Frontal cortex (tissue), 3 donors: ENCODE measurements at regions not wholly inside any gene's neighbourhood (a gene's known extent, or its start where the extent isn't known, plus 50 kb on each side); places are given as distances from the start of the nearest gene placed in this dataset.

Source experiments
- DNase-seq, 2 donors: peaks; one replicate each; pipeline ENCODE4 v3.0.0; 2012; ENCODE audit warnings: low spot score in 2 of 2
- FAIRE-seq: peaks from 2 replicates; lab custom pipeline; 2012; peaks lifted over from hg19 to GRCh38; lab: Jason Lieb, UNC
- donor health status: control.
- donor health status: control.
- donor health status: control.

- DNase-seq = no peak
- FAIRE-seq = no peak
Observed at GRCh38 chr15:69647142-69647513, 194.5 kb downstream of the RPLP1 start.

DNA sequence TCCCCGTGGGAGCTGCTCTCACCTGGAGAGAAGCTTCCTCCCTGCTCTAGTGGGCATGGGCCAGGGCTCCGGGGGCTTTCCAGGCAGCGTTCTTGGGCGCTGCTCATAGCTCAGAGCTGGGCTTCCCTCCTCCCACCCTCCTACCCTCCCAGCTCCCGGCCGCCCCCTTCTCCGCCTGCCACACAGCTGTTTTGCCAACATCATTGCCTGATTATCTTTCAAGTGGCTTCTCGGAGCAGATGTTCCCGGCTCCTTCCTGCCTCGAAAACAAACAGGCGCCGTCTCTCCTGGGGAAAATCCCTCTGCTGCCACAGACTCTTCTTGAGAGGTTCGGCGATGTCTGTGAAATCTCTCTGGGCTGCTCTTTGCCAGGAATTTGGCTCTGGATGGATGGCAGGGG, 195.6 kb downstream of the RPLP1 start:
- no peak for FAIRE-seq
- no peak for DNase-seq

DNA sequence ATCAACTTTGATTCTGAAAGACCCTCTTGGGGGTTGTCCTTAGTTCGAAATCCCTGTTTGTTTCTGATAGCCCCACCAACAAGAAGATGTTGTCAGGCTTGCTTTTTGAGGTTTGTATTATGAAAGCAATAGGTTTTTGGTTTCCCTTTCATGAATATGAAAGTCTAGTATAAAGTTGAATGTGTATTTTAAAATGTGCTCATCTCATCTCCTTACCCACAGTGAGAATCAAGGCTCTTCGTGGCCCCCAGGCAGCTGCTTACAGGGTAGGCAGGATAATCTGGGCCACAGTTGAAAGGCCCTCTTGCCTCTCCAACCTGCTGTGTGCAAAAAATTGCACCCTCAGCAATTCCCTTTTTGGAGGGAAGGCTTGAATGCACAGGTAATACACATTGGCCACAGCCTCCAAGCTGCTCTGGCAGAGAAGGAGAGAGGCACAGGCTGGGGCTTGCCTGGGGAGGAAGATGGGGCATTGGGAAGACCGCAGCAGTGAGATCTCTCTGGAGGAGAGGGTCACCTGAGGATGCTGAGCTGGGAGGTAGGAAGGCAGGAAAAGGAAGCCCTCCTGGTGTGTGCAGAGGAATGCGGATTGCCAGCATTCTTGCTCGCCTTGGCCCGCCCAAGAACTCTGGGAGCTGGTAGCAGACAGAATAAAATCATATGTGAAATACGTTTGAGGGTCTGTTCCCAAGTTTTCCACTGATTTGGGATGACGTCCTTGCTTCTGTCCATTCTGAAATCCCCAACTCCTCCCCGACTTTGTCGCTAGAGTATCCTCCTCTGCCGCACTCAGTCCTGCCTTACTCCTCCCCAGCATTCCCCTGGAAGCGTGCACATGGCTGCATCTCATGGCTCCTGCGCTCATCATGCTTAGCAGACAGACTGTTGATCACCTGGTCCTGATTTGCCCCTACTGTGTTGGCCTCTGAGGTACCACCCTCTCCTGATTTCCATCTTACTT, 196.4 kb downstream of the RPLP1 start:
- no peak for DNase-seq
- no peak for FAIRE-seq

GRCh38 chr15:69652293-69652692, 199.7 kb downstream of the RPLP1 start:
- DNase-seq (no peak), FAIRE-seq (no peak)

GRCh38 chr15:69652751-69653305, 200.2 kb downstream of the RPLP1 start:
- DNase-seq = no peak
- FAIRE-seq = no peak

GRCh38 chr15:69653306-69653705, 200.7 kb downstream of the RPLP1 start:
- no peak for DNase-seq

GRCh38 chr15:69653846-69654245, 201.2 kb downstream of the RPLP1 start:
- FAIRE-seq (no peak), DNase-seq (no peak)

More at GRCh38 chr15:69653306-69653705, 200.7 kb downstream of the RPLP1 start:
- no peak for FAIRE-seq

DNA sequence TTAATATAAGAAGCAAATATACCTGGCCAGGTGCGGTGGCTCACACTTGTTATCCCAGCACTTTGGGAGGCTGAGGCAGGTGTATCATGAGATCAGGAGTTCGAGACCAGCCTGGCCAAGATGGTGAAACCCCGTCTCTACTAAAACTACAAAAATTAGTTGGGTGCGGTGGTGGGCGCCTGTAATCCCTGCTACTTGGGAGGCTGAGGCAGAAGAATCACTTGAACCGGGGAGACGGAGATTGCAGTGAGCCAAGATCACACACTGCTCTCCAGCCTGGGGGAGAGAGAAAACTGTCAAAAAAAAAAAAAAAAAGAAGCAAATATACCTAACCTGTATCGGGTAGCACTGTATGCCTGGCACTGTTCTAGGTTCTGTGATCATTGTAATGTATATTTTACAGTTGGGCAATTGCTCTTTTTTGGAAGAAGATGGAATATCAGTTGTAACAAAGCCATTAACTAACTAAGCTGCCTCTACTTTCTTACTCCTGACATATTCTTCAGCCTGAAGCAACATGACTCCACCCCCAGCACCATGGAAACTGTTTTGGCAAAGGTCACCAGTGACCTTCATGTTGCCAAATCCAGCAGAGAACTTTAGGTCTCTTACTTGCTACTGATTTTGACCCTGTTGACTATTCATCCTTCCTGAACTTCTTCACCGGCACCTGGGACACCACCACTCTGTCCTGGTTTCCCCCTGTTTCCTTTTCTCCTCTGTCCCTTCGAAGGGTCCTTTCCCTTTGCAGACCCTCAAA, 203.8 kb downstream of the RPLP1 start:
- FAIRE-seq (no peak), DNase-seq (no peak)

DNA sequence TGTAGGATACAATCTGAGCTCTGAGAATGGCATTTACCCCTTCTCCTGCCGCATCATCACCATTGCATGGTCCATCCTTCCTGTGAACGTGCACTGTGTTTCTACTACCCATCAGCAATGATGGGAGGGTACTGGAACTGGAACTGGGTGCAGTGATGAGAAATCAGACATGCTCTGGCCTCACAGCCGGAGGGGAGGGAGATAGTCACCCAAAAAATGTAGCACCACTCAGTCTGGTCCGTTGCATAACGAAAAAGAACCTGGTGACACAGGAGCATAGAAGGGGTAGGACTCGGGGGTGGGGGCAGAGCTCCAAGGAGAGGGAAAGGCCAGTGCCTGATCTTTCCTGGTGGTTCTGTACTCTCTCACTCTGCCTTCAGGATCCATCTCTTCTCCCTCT, 205.0 kb downstream of the RPLP1 start:
- DNase-seq (no peak), FAIRE-seq (no peak)

- DNase-seq (no peak), FAIRE-seq (no peak)
Observed at GRCh38 chr15:69658411-69658945, 205.9 kb downstream of the RPLP1 start.

DNA sequence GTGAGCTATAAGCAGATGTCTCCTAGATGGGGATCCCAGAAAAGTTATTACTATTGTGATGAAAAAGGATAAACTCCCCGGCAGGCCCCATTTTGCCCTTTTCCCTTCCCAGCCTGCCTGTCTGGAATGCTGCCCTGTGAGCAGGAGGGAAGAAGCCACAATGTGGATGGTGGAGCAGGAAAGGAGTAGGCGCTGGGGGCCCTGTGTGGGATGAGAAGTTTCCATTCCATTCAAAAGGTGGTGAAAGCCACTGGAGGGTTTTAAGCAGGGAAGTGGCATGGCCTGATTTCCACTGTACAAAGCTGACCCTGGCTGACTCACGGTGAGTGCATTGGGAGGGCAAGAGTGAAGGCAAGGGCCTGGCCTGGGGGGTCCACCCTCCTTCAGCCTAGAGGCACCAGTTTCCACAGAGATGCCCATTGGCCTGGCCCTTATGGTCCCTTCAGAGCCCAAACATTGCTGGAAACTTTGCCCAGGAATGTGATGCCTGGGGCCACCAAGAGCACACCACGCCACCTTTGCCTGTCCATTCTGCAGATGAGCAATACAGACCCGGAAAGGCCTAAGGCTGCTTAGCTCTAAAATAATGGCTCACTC, 206.9 kb downstream of the RPLP1 start:
- DNase-seq (no peak), FAIRE-seq (no peak)

DNA sequence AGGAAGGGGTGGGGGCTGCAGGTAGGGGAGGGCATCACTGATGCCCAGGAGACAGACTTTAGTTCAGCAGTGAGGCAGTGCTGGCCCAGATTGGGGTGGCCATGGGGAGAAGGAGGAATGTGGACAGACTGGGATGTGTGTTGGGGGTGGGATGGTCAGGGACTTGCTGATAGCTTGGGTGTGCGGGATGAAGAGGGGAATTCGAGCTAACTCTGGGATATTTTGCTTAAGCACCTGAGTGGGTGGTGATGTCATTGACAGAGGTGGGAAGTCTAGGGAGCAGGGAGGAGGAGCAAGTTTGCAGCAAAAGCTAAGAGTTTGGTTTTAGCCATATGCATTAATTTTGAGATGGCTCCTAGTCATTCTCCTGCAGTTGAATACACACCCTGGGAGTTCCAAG, 207.5 kb downstream of the RPLP1 start:
- DNase-seq (no peak), FAIRE-seq (no peak)

DNA sequence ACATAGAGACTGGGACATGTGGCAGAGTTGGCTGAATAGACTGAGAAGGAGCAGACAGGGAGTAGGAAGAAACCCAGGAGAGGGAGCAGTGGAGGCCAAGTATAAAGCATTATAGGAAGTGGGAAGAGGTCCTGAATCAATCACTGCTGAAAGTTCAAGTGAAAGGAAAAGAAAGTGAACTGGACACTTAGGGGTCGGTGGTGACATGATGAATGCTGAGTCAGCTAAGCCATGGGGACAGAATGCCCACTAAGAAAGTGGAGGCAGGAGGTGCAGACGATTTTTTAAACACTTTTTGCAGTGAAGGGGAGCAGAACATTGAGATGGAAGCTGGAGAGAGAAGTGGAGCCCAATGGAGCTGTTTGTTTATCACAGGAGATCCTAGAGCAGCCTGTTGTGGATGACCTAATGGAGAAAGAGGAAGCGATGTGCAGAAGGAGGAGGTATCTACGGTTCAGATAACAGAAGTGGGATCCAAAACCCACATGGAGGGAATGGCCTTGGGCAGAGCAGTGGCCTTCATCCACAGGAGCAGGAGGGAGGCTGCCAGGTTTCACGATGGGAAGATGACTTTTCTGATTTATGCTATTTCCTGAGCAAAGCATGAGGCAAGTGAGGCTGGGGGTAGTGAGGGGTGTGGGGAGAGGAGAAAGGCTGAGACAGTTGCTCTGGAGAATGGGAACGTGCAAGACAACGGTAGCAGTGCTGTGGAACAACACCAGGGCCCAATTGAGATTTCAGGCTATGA, 208.2 kb downstream of the RPLP1 start:
- FAIRE-seq = no peak

DNA sequence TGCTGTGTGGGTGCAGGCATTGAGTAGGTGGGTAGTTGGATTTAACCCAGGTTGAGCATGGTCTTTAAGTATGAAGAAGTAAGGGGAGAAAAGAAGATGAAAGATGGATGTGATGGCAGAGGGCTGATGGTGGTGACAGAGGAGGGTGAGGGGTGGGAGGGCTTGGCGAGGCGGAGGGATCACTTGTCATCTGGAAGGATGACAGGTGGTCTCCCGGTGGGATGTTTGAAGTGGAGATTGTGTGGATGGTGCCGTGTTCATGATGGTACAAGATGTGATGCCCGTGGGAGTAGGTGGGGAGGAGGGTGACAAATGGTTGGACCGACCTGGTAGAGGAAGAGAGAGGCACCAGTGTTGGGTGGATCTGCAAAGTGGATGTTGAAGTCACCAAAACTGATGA, 208.8 kb downstream of the RPLP1 start:
- FAIRE-seq = no peak

More for the DNA sequence above, 208.2 kb downstream of the RPLP1 start:
- DNase-seq = no peak

DNA sequence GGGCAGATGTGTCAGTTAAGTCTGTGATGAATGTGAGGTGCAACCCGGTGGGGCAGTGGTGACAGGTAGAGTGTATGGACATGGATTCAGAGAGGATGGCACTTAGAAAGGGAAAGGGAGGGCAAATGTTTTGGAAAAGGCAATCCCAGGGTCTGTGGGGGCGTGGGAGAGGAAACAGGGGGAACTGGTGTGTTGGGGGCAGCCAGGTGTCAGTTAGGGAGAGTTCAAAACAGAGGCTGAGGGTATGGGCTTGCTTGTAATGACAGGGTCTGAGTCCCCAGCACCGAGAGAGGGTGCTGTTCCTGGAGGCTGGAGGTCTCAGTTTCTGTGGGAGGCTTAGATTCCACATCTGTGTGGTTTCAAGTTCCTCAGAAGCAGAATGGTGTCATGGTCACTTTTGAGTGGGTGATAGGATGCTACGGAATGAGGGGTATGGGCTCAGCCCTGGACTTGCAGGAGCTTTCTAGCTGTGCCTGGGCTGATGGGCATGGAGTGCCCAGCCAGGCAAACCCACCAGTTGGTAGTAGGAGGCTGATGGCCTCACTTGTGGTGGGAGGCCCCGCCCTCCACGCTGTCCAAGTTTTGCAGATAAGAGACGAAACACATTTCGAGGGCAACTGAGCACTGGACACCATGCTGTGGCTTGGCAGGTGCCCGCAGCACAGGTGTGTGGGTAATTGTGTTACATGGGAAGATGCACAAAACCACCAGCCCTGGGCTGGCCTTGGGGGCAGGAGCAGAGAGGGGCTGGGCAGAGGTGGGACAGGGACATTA, 209.4 kb downstream of the RPLP1 start:
- DNase-seq = no peak
- no peak for FAIRE-seq

More for the DNA sequence above, 208.8 kb downstream of the RPLP1 start:
- DNase-seq = no peak

DNA sequence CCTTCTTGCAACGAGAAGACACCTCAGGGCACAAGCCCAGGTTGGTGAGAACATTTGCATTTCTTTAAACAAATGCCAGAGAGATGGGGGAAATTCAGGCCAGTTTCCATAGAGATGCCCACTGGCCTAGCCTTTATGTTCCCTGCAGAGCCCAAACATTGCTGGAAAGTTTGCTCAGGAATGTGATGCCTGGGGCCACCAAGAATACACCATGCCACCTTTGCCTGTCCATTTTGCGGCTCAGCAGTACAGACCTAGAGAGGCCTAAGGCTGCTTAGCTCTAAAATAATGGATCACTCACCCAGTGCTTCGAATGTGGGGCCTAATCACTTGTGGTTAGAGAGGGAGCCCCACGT, 210.0 kb downstream of the RPLP1 start:
- FAIRE-seq (no peak), DNase-seq (no peak)

- DNase-seq = no peak
- no peak for FAIRE-seq
Observed at GRCh38 chr15:69663441-69663840, 210.8 kb downstream of the RPLP1 start.

GRCh38 chr15:69663982-69664381, 211.4 kb downstream of the RPLP1 start:
- DNase-seq = no peak
- no peak for FAIRE-seq
